ENCODE measurements at regions not wholly inside any gene's neighbourhood (a gene's known extent, or its start where the extent isn't known, plus 50 kb on each side); places are given as distances from the start of the nearest gene placed in this dataset.

DNA sequence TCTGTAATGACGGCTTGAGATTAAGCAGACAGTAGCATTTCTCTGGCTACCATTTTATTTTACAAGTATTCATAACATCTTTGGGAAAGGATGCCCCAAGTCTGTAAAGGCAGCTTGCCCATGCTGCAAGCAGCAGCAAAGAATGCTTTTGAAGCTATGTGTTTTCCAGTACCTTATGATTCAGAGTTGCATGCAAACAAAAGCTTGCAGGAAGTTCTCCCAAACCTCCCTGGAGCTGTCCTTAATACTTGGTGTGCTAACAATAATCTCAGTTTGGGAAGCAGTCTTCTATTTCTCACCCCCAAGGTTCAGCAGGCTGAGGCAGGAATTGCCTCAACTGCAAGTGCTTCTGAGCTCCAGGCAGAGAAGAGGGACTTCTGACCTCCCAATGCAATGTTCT is 60.8 kb downstream of the CCNA1 start:
- DNase-seq (no peak), ATAC-seq (no peak)

DNA sequence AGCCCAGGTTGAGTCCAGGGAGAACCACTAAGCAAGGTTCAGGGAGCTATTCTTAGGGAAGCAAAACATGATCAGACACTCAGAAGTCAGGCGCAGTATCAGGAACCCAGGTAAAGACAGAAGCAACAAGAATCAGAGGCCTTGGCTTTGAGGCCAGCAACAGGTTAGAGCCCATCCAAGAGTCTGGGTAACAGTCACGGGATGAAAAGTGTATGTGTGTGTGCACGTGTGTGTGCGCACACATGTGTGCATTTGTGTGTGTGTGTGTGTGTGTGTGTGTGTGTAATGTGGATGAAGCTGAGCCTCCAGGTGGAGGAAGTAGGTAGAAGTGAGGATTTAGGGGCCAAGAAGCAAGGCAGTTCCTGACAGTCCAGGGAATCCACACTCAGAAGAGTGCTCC is 63.1 kb downstream of the CCNA1 start:
- ATAC-seq (no peak), DNase-seq (no peak)
- intact Hi-C loops (cut with DNase I), result no loop called here

More for the DNA sequence above, 60.8 kb downstream of the CCNA1 start:
- intact Hi-C loops (cut with DNase I), result no loop called here

DNA sequence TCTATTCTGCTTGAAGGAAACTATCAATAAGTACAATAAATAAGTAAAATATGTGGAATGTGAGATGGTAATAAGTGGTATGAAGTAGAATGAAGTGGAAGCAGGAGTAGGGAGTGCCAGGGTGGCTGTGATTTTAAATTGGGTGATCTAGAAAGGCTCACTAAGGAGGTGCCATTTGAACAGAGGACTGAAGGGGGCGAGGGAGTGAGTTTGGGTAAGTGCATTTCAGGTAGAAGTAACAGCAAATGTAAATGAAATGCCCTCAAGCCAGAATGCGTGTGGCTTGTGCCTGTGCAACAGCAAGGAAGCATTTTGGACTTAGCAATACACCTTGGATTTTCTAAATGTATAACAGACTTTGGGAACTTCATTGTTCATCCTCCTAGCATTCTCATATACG is 77.1 kb downstream of the CCNA1 start:
- DNase-seq (no peak), ATAC-seq (no peak)
- intact Hi-C loops (cut with DNase I), result no loop called here

DNA sequence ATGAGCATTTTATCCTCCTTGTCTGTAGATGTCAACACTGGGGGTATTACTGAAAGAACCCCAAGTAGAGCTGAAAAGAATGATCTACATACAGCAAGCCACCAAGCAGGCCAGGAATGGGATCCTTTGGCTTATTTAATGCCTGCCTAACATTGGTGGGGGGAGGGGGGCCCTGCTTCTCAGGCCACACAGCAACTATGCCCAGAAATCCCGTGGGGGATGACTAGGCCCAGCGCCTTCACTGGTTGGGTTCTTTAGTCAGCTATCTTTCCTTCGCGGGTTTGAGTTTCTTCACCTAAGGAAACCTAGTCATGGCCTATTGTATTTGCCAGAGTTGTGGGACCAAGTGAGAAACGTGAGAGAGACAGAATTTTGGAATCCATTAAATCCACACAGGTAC is 80.5 kb downstream of the CCNA1 start:
- DNase-seq (no peak), ATAC-seq (no peak)
- intact Hi-C loops (cut with DNase I), result no loop called here

DNA sequence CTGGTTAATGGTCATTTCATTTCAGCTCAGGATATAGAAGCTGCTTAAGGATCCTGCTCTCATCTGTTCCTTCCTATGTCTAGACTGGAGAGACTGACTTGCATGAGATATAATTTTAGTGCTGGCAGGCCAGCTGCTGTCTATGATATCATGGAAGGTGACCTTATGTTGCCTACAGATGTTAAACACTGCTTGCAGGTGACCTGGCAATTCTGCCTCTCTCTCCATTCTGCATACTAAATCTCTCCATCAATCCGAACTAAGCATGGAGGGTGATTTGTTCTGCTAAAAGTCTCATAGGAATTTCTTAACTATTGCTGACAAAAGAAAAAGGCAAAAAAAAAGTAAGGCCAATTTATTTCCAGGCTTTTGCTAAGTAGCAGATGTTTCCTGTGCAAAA is 81.0 kb downstream of the CCNA1 start:
- DNase-seq, result no peak
- intact Hi-C loops (cut with DNase I), result no loop called here
- no peak for ATAC-seq

DNA sequence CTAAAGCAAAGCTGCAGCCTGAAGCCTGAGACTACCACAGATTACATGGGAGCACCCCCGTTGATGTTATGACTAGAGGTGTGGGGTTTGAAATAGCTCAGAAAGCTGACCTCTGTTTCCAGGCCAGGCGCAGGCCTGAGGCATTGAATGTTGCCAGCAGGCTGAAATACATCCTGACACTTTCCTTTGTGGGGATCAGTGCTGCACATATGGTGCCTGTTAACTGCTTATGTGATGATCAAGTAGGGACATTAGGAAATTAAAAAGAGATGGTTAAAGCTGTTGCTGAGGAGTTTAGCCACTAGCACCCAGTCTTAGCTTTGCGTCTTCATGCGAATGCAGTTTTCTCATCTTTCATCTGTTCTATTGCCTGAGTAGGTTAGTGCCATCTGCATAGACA is 83.2 kb downstream of the CCNA1 start:
- ATAC-seq, result no peak
- no peak for DNase-seq
- intact Hi-C loops (cut with DNase I), result no loop called here

DNA sequence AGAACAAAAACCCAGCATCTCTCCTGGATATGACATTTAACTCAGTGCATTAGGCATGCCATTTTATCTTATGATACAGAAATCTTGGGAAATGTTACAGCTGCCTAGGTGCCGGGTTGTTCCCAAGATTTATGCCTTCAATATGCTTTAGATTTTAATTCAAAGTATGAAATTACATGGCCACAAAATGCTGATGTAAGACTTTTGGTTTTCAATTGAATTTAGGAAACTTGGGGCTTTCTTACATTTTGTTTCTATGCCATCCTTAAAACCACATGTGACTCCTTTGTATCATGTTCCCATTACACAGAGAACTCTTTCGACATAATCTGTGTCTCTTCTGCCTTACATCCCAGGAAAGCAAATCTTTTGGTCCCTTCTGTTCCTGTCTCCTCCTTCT is 83.9 kb downstream of the CCNA1 start:
- ATAC-seq (no peak), DNase-seq (no peak)
- intact Hi-C loops (cut with DNase I), result no loop called here

DNA sequence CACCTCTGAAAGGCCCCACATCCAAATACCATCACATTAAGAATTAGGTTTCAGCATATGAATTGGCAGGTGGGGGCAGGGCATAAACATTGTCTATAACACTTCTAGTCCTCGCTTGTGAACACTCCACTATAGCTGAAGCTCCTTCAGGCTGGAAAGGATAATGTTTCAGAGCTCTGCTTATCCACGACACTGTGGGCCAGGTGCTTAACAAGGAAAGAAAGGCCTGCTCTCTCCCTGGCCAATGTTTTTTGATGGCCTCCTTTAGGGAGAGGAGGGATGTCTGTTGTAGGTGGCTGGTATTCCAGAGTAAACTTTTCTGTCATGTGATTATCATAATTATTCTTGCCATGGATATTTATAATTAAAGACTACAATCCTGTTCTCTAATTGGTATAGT is 86.4 kb downstream of the CCNA1 start:
- DNase-seq (no peak), ATAC-seq (no peak)
- intact Hi-C loops (cut with DNase I), result no loop called here

DNA sequence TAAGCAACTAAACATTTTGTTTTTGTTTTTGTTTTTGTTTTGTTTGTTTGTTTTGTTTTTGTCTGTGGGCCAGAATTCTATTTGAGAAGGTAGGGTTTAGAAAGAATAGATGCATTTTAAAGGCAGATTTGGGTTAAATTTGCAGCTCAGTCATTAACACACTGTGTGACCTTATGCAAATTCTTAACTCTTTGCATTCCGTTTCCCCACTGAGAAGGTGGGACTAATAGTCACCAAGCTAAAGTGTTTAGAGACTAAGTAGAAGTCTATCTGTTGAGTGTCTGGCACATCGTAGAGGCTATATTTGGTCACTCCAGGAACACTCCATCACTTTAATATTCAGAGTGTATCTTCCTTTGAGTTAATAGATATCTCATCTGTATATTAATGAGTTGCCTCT is 87.1 kb downstream of the CCNA1 start:
- ATAC-seq, result no peak
- intact Hi-C loops (cut with DNase I), result no loop called here
- no peak for DNase-seq

DNA sequence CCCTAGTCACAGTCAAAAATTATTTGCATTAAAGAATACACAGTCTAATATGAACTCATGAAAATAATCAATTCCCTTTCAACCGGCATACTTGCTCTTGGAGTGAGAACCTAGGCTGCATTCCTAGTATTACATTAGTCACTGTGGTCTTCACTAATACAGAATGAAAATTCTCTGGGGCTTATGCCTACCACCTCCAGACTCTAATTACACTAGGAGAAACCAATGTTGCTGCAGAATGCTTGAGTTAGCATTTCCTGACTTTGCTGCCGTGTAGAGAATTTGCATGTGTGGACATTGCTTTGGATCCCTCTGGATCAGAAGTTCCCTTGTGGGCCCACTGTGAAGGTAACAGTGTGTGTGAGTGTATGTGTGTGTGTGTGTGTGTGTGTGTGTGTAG is 87.8 kb downstream of the CCNA1 start:
- ATAC-seq, result no peak
- no peak for DNase-seq
- intact Hi-C loops (cut with DNase I), result no loop called here

DNA sequence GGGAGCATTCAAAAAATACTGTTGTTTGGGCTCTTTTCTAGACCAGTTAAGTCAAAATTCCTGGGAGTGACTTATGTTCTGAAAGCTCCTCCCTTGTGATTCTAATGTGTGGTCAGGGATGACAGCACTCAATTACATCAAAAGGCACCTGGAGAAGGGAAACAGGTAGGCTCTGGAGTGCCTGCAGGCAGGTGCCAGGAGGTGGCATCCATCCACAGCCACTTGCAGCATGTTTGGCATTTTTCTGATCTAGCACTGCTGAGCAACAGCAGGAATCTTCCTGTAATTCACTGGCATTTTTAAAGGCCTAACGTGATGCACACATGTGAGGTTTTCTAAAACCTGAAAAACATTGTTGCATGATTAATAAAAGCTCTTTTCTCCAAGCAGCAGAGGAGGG is 94.6 kb downstream of the CCNA1 start:
- intact Hi-C loops (cut with DNase I), result no loop called here
- ATAC-seq (no peak), DNase-seq (no peak)

DNA sequence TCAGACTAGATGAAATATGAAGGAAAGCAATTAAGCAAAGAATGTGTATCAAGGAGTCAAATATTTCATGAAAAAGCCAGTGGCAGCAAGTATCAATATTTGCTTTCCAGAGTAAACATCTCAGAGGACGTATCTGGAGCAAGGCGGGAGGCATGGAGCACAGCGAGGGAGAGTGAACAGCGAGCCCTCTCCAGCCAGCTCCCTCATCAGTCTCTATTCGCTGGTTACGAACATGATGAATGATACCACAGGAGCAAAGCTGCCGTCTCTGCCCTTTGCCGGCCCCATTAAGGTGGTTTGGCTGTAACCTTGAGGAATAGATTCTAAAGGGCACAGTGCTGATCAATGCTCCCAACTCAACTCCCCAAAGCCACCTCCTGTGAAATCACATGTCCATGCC is 95.8 kb downstream of the CCNA1 start:
- intact Hi-C loops (cut with DNase I), result no loop called here
- ATAC-seq (no peak), DNase-seq (no peak)

DNA sequence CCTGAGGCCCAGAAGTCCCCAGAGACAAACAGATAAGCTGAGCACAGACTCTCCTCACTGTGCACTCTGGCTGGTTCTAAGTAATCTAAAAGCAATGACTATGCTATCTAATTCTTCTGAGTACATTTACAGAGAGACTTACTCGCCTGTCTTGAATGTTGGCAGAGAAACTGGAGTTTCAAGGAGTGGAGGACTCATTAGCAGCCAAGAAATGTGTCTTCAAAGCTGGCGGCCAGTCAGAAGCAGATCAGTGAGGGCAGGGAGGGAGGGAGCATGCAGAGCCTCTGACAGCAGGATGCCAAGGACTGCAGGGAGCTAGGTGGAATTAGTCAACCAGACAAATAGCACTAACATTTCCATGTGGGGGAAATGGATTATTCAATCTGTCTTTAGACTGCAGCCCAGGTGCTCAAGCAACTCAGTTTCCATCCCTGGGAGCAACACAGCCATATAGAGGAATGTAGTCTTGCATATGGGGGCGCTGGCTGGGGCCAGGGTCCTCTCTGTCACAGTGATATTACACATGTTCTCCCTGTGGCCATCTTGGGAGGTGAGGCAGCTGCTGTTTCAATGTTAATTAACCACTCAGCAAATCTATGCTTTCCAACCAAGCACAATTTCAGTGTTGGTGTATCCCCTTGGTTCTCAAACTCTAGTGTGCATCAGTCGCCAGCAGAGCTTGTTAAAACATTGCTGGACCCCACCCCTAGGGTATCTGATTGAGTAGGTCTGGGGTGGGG is 97.9 kb downstream of the CCNA1 start:
- peak in 1 of 2 donors; percentile 97 for ATAC-seq
- intact Hi-C loops (cut with DNase I), result no loop called here
- DNase-seq, result no peak

DNA sequence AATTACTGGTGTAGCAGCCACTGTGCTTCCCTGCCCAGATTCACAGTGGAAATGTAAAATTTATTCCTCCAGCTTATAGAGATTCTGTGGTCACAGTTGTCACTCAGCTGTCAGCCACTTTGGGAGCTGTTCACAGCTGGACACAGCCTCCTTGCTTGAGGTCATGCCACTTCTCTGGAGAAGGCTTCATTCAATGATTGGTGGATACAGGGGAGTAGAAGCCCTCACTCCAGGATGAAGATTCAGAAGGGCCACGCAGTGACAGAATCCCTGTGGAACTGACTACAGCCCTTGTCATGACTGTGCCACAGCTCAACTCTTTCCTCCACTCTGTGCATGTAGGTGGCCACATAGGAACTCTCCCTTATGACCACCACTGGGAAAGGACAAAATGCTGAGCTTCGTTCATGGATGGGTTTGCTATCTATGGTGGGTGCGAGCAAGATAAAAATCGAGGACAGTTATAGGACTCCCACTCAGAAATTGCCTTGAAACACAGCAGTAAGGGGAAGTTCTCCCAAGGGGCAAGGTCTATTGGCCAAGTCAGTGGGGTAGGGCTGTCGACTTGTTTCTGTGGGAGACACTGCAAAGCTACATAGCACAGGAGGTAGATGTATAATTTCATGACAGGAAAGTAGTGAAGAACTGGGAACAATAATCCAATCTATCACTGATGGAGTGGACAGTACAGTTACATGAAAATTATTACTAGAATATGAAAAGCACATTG is 98.7 kb downstream of the CCNA1 start:
- no peak for ATAC-seq
- intact Hi-C loops (cut with DNase I), result no loop called here
- no peak for DNase-seq

DNA sequence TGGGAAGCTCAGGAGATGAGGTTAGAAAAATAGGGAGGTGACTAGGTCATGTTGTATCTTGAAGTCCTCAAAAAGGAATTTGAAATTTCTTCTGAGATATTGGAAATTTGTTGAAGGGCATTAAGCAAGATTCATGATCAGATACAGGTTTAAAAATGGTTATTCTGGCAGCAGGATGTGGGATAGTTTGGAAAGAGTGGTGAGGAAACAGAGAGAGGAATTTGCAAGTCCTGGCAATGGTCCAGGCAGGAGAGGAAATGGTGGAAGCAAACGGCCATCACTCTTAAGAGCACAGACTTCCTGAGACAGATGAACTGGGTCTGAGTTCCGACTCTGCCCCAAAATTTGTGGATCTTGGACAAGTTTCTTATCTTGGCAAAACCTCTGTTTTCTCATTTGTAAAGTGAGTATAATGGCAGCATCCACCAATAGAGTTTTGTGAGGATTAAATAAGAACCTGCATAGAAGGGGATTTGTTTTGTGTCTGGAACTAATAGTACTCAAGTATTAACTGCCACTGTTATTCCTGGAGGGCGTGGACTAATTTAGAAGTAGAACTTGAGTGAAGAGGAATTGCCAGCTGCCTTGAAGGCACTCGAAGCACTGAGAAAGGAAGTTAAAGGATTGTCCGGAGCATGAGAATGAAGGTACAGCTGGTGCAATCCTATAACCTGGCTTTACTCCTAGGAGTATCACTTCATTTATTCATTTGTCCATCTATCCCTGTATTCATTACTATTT is 99.6 kb downstream of the CCNA1 start:
- DNase-seq, result peak; percentile 31
- intact Hi-C loops (cut with DNase I), result no loop called here
- peak in 1 of 2 donors; percentile 47 for ATAC-seq

DNA sequence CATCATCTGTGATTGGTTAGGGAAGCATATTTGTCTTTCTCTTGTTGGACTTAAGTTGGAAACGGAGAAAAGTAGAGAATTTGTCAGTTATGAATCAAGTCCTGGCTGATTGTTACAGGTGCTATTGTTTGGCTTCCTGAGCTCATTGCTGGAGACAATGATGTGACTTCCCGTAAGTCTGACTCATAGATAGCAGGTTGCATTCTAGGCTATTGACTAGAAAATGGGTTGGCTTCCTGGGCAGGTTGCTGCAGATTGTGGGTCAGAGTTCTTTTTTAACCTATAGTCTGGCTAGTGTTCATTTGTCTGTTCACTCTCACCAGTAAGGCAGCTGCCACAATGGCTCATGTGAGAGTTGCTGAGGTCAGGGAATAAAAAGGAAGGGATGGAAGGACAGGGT is 101.5 kb downstream of the CCNA1 start:
- no peak for ATAC-seq
- no peak for DNase-seq
- intact Hi-C loops (cut with DNase I), result no loop called here

DNA sequence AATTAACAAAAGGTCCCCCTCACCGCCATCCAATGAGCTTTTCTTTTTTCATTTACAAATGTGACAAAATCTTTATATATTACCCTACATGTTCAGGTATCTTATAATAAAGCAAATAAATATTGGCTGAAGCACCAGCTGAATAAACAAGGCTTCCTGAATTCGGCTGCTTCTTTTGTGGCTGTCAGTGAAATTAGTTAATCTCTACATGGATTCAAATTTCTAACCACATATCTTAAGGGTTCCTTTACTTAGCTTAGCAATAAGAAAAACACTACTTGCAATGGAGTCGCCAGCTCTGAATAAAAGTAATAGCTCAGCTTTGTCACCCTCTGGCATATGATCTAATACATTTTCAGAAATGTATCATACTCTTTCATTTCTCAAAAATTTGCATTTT is 104.3 kb downstream of the CCNA1 start:
- DNase-seq (no peak), ATAC-seq (no peak)
- intact Hi-C loops (cut with DNase I), result no loop called here

DNA sequence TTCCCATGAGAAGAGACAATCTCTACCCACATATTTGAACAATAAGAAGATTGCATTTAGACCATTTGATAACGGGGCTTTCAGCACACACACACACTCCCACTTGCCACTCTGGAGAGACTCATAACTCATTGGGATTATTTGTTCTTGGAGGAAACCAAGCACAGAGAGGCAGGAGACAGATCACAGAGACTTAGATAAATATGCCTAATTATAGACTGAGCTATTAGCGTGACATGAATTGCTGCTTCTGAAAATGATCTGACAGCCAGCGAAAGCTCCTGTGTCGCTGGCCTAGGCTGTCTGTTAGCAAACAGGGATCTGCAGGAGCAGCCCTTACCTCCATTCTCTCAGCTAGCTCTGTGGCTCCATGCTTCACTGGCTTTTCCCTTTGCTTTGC is 111.4 kb downstream of the CCNA1 start:
- intact Hi-C loops (cut with DNase I), result no loop called here
- ATAC-seq, result peak; percentile 74 to 83

DNA sequence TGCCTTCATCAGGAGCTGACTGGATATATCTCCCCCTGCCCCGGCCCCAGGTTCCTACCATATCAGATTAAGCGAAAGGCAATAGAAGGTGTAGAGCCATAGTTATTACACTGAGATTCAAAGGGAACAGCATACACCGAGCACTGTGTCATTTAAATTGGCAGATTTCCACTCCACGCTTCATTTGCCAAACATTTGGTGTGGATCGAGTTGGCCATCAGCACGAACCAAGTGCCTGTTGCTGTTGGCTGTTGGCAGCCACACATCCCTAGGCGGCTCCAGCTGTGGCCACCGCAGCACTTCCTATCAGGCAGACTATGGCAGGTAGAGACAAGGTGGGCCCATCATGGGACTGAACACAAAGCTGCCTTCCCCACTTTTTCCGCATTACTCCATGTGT is 115.8 kb downstream of the CCNA1 start:
- DNase-seq (no peak), ATAC-seq (peak; percentile 55 to 77)
- intact Hi-C loops (cut with DNase I), result no loop called here

More for the DNA sequence above, 111.4 kb downstream of the CCNA1 start:
- DNase-seq, result no peak

DNA sequence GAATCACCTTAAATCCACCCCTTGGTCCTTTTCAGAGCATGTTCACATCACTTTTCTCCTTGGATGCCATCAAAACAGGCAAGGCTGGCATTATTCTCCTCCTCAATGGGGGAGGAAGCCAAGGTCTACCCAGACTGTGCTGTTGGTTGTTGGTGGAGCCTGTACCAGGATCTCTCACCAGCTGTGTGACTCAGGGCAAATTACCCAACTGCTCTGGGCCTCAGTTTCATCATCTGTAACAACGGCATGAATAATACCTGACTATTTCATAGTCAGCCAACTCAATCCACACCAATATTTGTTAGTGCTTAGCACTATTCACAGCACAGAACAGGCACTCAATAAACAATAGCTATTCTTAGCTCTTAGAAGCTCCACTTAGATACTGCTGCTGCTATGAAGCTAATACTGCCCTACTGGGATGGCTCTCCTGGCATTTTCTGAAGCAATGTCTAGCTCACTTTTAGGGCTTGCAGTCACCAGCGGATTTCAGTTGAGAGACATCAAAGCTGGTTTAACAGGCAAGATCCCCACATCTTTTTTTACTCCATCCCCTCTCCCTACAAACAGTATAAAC is 116.9 kb downstream of the CCNA1 start:
- ATAC-seq, result no peak
- intact Hi-C loops (cut with DNase I), result no loop called here
- DNase-seq, result no peak
